ENCODE measurements at regions not wholly inside any gene's neighbourhood (a gene's known extent, or its start where the extent isn't known, plus 50 kb on each side); places are given as distances from the start of the nearest gene placed in this dataset.

GRCh38 chr4:79516114-79516513, 108.1 kb upstream of the GK2 start:
- DNase-seq (ENCODE audit: insufficient read length, low spot score) (no peak), FAIRE-seq (no peak)
- TF ChIP-seq SPI1 (IDR thresholded peaks at IDR 0.05; ENCODE audit: low read depth, low read length) (no peak), POLR2A (IDR thresholded peaks at IDR 0.05; ENCODE audit: low read depth, low read length) (no peak), POLR2AphosphoS5 (IDR thresholded peaks at IDR 0.05; ENCODE audit: low read depth, low read length) (no peak), PAX5 (IDR thresholded peaks at IDR 0.05; ENCODE audit: insufficient read depth, low read length, severe bottlenecking) (no peak), POU2F2 (IDR thresholded peaks at IDR 0.05; ENCODE audit: low read depth, low read length) (no peak), TAF1 (IDR thresholded peaks at IDR 0.05; ENCODE audit: low read depth, low read length) (no peak)

- FAIRE-seq (no peak), DNase-seq (ENCODE audit: insufficient read length, low spot score) (no peak)
- TF ChIP-seq POLR2AphosphoS5 (IDR thresholded peaks at IDR 0.05; ENCODE audit: low read depth, low read length) (no peak), POLR2A (IDR thresholded peaks at IDR 0.05; ENCODE audit: low read depth, low read length) (no peak), SPI1 (IDR thresholded peaks at IDR 0.05; ENCODE audit: low read depth, low read length) (no peak), TAF1 (IDR thresholded peaks at IDR 0.05; ENCODE audit: low read depth, low read length) (no peak), PAX5 (IDR thresholded peaks at IDR 0.05; ENCODE audit: insufficient read depth, low read length, severe bottlenecking) (no peak), POU2F2 (IDR thresholded peaks at IDR 0.05; ENCODE audit: low read depth, low read length) (no peak)
Observed at GRCh38 chr4:79514621-79515329, 106.7 kb upstream of the GK2 start.

- FAIRE-seq (no peak), DNase-seq (ENCODE audit: insufficient read length, low spot score) (no peak)
- TF ChIP-seq TAF1 (IDR thresholded peaks at IDR 0.05; ENCODE audit: low read depth, low read length), result no peak
- TF ChIP-seq POLR2AphosphoS5 (IDR thresholded peaks at IDR 0.05; ENCODE audit: low read depth, low read length), result no peak
- no peak for TF ChIP-seq SPI1 (IDR thresholded peaks at IDR 0.05; ENCODE audit: low read depth, low read length)
Observed at GRCh38 chr4:79513576-79513975, 105.5 kb upstream of the GK2 start.

GRCh38 chr4:79512363-79512762, 104.3 kb upstream of the GK2 start:
- FAIRE-seq (no peak), DNase-seq (ENCODE audit: insufficient read length, low spot score) (no peak)
- TF ChIP-seq PAX5 (IDR thresholded peaks at IDR 0.05; ENCODE audit: insufficient read depth, low read length, severe bottlenecking) (no peak), POU2F2 (IDR thresholded peaks at IDR 0.05; ENCODE audit: low read depth, low read length) (no peak), SPI1 (IDR thresholded peaks at IDR 0.05; ENCODE audit: low read depth, low read length) (no peak), POLR2A (IDR thresholded peaks at IDR 0.05; ENCODE audit: low read depth, low read length) (no peak), TAF1 (IDR thresholded peaks at IDR 0.05; ENCODE audit: low read depth, low read length) (no peak), POLR2AphosphoS5 (IDR thresholded peaks at IDR 0.05; ENCODE audit: low read depth, low read length) (no peak)

- TF ChIP-seq PAX5 (IDR thresholded peaks at IDR 0.05; ENCODE audit: insufficient read depth, low read length, severe bottlenecking) (no peak), SPI1 (IDR thresholded peaks at IDR 0.05; ENCODE audit: low read depth, low read length) (no peak)
- DNase-seq (ENCODE audit: insufficient read length, low spot score) (no peak), FAIRE-seq (no peak)
Observed at GRCh38 chr4:79502081-79502480, 94.1 kb upstream of the GK2 start.

- DNase-seq (ENCODE audit: insufficient read length, low spot score), result no peak
- FAIRE-seq, result no peak
- TF ChIP-seq PAX5 (IDR thresholded peaks at IDR 0.05; ENCODE audit: insufficient read depth, low read length, severe bottlenecking), result no peak
- TF ChIP-seq TAF1 (IDR thresholded peaks at IDR 0.05; ENCODE audit: low read depth, low read length), result no peak
- no peak for TF ChIP-seq SPI1 (IDR thresholded peaks at IDR 0.05; ENCODE audit: low read depth, low read length)
- no peak for TF ChIP-seq POLR2AphosphoS5 (IDR thresholded peaks at IDR 0.05; ENCODE audit: low read depth, low read length)
- TF ChIP-seq POLR2A (IDR thresholded peaks at IDR 0.05; ENCODE audit: low read depth, low read length), result no peak
- TF ChIP-seq POU2F2 (IDR thresholded peaks at IDR 0.05; ENCODE audit: low read depth, low read length), result no peak
Observed at GRCh38 chr4:79498282-79498681, 90.3 kb upstream of the GK2 start.

- TF ChIP-seq POLR2A (IDR thresholded peaks at IDR 0.05; ENCODE audit: low read depth, low read length), result no peak
- FAIRE-seq, result no peak
- DNase-seq (ENCODE audit: insufficient read length, low spot score), result no peak
Observed at GRCh38 chr4:79497001-79497400, 89.0 kb upstream of the GK2 start.

- TF ChIP-seq SPI1 (IDR thresholded peaks at IDR 0.05; ENCODE audit: low read depth, low read length), result no peak
- no peak for TF ChIP-seq PAX5 (IDR thresholded peaks at IDR 0.05; ENCODE audit: insufficient read depth, low read length, severe bottlenecking)
- no peak for TF ChIP-seq TAF1 (IDR thresholded peaks at IDR 0.05; ENCODE audit: low read depth, low read length)
- no peak for TF ChIP-seq POU2F2 (IDR thresholded peaks at IDR 0.05; ENCODE audit: low read depth, low read length)
- TF ChIP-seq POLR2AphosphoS5 (IDR thresholded peaks at IDR 0.05; ENCODE audit: low read depth, low read length), result no peak
- TF ChIP-seq POLR2A (IDR thresholded peaks at IDR 0.05; ENCODE audit: low read depth, low read length), result no peak
- DNase-seq (ENCODE audit: insufficient read length, low spot score) (no peak), FAIRE-seq (no peak)
Observed at GRCh38 chr4:79495447-79495846, 87.4 kb upstream of the GK2 start.

GRCh38 chr4:79492148-79492547, 84.1 kb upstream of the GK2 start:
- FAIRE-seq (no peak), DNase-seq (ENCODE audit: insufficient read length, low spot score) (no peak)
- TF ChIP-seq TAF1 (IDR thresholded peaks at IDR 0.05; ENCODE audit: low read depth, low read length), result no peak
- TF ChIP-seq PAX5 (IDR thresholded peaks at IDR 0.05; ENCODE audit: insufficient read depth, low read length, severe bottlenecking), result no peak
- TF ChIP-seq POLR2AphosphoS5 (IDR thresholded peaks at IDR 0.05; ENCODE audit: low read depth, low read length), result no peak
- no peak for TF ChIP-seq POU2F2 (IDR thresholded peaks at IDR 0.05; ENCODE audit: low read depth, low read length)
- no peak for TF ChIP-seq POLR2A (IDR thresholded peaks at IDR 0.05; ENCODE audit: low read depth, low read length)
- no peak for TF ChIP-seq SPI1 (IDR thresholded peaks at IDR 0.05; ENCODE audit: low read depth, low read length)

- TF ChIP-seq POU2F2 (IDR thresholded peaks at IDR 0.05; ENCODE audit: low read depth, low read length) (no peak), TAF1 (IDR thresholded peaks at IDR 0.05; ENCODE audit: low read depth, low read length) (no peak), PAX5 (IDR thresholded peaks at IDR 0.05; ENCODE audit: insufficient read depth, low read length, severe bottlenecking) (no peak), POLR2AphosphoS5 (IDR thresholded peaks at IDR 0.05; ENCODE audit: low read depth, low read length) (no peak), POLR2A (IDR thresholded peaks at IDR 0.05; ENCODE audit: low read depth, low read length) (no peak), SPI1 (IDR thresholded peaks at IDR 0.05; ENCODE audit: low read depth, low read length) (no peak)
- FAIRE-seq, result no peak
- no peak for DNase-seq (ENCODE audit: insufficient read length, low spot score)
Observed at GRCh38 chr4:79489506-79489905, 81.5 kb upstream of the GK2 start.
